Right lobe of liver (tissue), 4 donors: ENCODE measurements at regions not wholly inside any gene's neighbourhood (a gene's known extent, or its start where the extent isn't known, plus 50 kb on each side); places are given as distances from the start of the nearest gene placed in this dataset.

Experiments used
- CTCF ChIP-seq, 4 donors: fragments of 200-600 bp in 3 of 4; fragments of 450-650 bp in 1 of 4; IDR thresholded peaks; one replicate each; pipeline versions ENCODE4 v1.5.1 to v1.8.0; 2016 to 2022; ENCODE audit warnings: antibody characterized with exemption in 4 of 4, mild to moderate bottlenecking in 2 of 4
- POLR2A ChIP-seq: fragments of 450-650 bp; IDR thresholded peaks from one replicate; pipeline ENCODE4 v1.6.1; 2017; ENCODE audit warnings: antibody characterized with exemption, mild to moderate bottlenecking
- donor health status: DM: no; HTN: no; CAD: no.
- donor health status: DM: no; HTN: no; CAD: no.
- donor health status: DM: no; HTN: yes; CAD: no.

GRCh38 chr6:140811642-140812041, 1321.1 kb upstream of the GJE1 start:
- no peak for TF ChIP-seq POLR2A
- no peak for TF ChIP-seq CTCF (IDR thresholded peaks at IDR 0.05)
